GM21526 (cell line): ENCODE measurements at regions not wholly inside any gene's neighbourhood (a gene's known extent, or its start where the extent isn't known, plus 50 kb on each side); places are given as distances from the start of the nearest gene placed in this dataset.
"Not testable (repeated sequence)": the region's sequence is repeated elsewhere in the genome, so short reads cannot be mapped to it uniquely, and the experiment has no call there.

Source experiments
- ATAC-seq: cut with Tn5 transposase; IDR thresholded peaks from one replicate; pipeline ENCODE4 v1.9.1; 2021; ENCODE audit warnings: moderate library complexity; ENCODE audit not compliant: unreplicated experiment, low FRiP score

GRCh38 chr9:96067004-96067403 is 191.5 kb downstream of the ERCC6L2 start:
- no peak for ATAC-seq

GRCh38 chr9:96065482-96066251 is 190.2 kb downstream of the ERCC6L2 start:
- no peak for ATAC-seq

DNA sequence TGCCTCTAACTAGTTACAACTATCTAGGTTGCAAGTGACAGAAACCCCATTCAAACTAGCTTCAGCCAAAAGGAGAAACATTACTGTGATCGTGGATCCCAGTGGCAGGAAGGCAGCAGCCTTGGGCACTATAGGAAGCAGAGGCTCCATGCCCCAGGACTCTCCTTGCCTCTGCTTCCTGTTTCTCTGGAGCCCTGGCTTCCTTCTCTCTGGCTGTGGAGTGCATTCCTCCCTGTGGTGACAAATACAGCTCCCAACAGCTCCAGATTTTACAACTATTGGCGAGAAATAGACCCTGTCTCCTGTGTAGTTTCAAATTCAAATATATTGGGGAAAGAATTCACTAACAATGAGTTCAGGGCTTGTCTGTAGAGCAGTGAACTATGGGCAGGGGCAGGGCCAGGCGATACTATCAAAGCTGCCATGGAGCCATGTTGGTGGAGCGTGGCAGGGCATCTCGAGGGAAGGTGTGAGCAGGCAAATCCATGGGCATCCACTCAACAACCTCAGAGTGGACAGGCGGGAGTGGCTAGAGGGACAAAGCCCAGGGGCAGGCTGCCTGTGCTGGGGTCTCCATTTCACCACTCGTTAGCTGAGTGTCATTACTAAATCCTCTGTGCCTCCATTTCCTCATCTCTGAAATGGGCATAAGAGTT is 189.5 kb downstream of the ERCC6L2 start:
- no peak for ATAC-seq

DNA sequence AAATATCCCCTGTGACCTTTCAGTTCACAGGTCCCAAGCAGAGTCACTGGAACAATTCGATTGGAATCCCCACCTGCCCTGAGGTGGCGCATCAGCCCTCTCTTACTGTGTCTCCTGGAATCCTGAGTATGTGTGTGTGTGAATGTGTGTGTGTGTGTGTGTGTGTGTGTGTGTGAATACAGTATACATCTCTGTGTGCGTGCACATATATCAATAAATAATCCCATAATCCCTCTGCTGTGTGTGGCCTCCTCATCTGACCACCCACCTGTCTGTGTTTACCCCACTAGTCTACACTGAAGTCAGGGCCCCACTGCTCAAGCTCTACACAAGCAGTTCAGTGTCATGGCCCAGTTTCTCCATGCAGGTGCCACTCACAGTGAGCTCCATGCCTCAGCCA is 187.4 kb downstream of the ERCC6L2 start:
- no peak for ATAC-seq

DNA sequence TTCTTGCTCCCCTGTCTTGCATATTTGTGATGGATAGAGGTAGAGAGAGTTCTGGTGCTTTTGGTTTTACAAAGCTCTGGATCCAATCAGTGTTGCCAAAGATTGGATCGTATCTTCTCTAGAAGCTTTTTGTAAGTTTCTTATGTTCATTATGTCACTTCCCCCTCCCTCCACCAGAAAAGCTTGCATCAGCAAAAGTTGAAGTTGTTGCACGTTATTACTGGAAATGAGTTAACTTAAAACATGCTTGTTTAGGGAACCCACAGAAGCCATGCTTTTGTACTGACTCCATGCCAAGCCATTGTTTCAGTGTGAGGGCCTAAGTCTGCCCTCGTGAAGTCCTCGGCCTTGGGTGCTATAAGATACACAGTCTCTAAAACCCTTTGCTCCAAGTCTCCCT is 186.5 kb downstream of the ERCC6L2 start:
- ATAC-seq = no peak

- no peak for ATAC-seq
Observed at GRCh38 chr9:96061293-96061987, 185.9 kb downstream of the ERCC6L2 start.

- ATAC-seq = no peak
Observed at GRCh38 chr9:96058218-96058617, 182.7 kb downstream of the ERCC6L2 start.

GRCh38 chr9:96057155-96057554 is 181.7 kb downstream of the ERCC6L2 start:
- no peak for ATAC-seq

DNA sequence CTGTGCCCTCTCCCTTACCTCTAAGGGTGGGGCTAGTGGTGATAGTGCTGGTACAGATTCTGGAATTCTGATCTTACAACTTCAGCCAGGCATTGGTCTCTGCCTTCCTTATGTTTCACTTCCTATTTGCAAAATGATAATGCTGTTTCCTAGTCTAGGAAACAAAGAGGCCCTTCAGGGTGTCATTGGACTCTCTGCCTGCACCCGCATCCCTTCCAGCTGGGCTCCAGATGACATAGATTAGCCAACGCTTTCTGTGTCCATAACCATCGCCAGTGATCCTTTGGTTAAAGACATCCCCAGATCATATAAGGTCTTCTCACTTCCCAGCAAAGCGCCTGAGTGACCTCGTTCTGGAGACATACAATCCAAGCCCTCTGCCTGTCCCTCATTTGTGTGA is 180.7 kb downstream of the ERCC6L2 start:
- no peak for ATAC-seq

DNA sequence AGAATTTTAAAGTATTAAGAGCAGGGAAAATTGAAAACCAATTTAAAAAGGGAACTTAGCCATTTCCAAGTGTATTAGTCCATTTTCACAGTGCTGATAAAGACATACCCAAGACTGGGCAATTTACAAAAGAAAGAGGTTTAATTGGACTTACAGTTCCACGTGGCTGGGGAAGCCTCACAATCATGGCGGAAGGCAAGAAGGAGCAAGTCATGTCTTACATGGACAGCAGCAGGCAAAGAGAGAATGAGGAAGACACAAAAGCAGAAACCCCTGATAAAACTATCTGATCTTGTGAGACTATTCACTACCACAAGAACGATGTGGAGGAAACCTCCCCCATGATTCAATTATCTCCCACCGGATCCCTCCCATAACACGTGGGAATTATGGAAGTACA is 178.8 kb downstream of the ERCC6L2 start:
- ATAC-seq = not testable (repeated sequence)

DNA sequence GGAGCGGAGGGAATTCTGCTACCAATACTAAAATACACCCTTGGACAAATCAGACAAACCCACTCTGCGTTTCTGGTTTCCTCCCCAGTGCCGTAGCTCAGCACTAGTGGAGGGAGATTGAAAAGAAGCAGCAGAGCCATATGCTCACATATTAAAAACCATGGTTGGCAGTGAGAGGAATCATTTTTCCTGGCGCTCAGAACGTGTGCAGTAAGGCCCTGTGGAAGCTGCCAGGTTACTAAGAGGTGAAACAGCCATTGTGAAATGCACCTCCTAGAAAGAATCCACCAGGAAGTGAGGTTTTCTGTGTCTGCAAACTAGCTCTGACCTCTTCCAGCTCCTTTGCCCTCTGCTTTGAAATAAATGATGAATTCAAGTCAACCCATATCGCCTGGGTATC is 177.2 kb downstream of the ERCC6L2 start:
- ATAC-seq = no peak

DNA sequence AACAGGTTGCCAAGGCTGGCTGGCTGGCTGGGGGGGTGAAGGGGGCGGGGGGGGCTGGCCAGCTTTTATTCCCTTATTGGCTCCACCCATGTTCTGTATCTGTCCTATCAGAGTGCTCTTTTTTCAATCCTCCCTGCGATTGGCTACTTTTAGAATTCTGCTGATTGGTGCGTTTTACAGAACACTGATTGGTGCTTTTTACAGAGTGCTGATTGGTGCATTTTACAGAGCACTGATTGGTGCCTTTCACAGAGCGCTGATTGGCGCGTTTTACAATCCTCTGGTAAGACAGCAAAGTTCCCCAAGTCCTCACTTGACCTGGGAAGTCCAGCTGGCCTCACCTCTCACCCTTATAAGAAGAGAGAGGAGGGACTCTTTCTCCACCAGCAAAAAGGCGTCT is 175.9 kb downstream of the ERCC6L2 start:
- ATAC-seq = no peak

DNA sequence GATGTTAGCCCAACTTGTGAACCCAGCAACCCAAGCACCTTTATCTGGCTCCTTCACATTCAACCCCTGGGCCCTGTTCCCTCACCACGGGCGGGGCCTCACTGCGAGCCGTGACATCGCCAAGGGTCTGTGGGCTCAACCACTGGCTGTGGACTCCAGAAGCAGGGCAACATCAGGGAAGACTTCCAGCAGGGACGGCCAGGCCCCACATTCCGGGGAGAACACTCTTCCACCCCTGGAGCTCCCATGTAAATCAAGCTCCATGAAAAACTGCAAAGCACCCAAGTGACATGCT is 175.3 kb downstream of the ERCC6L2 start:
- no peak for ATAC-seq

DNA sequence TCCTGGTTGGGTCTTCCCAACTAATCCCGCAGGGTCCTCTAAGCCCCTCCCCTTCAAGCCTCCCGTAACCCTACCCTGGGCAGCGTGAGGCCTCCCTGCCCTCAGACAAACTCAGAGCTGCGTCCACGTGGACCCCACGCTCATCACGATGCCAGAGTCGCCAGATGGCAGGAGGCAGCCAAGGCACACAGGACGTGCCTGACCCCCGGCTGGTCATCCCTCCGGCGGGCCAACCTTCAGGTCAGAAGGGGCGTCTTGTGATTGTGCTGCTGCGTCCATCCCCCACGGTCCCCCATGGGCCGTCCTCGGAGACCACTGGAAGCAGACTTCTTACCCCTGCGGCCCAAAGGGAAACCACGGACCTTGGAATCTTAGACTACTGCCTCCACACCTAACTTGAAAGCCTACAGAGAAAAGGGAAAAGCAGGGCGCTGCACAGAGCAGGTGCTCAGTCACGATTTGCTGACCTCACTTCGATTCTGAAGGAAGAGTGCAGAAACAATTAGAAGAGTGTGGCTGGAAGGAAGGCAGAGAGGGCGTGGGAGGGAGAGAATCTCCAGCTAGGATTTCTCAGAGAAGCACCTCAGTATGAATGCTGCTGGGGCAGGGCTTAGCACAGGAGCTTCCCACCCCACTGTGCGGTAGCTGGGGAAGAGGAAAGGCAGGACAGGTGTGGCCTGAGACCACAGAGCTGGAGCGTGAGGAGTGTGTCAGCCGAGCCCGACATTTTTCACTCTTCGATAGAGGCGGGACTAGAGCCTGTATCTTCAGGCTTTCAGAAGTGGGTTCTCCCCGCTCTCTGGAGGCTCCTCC is 174.8 kb downstream of the ERCC6L2 start:
- no peak for ATAC-seq

DNA sequence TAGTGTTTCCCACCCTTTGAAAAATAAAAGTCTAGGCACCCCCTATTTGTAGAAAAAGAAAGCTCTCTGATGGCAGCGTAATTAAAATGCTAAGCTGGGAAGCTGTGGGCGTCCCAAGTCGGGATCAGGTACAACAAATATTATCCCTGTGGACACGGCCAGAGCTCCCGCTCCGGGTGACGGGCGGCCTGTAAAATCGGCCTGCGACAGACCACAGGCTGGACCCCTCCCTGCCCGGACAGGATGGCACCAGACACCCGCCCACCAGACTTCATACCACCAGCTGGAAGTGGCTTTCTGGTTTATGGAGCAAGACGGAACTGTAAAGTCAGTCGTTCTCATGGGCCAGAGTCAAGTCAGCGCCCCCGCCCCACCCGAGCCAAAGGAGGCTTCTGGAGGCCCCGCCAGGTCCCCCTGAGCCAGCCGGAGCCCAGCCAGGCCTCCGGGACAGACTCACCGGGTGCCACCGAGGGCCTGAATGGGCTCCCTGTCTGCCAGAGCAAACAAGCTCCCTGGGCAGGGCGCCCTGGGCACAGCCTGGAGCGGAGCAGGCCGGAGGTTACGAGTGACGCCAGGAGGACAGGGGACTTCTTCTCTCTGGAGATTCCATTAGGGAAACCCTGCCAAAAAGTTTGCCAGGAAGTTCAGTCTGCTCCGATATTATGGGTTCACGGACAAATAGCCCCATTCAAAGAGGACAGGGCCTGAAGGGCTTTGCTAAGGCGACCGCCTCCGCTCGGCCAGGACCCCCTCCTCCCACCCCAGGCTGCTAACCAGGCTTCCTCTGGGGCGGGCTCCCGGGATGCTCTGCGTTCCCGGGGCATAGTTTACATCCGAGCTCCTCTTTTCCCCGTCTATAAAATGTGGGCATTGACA is 173.7 kb downstream of the ERCC6L2 start:
- ATAC-seq = no peak

DNA sequence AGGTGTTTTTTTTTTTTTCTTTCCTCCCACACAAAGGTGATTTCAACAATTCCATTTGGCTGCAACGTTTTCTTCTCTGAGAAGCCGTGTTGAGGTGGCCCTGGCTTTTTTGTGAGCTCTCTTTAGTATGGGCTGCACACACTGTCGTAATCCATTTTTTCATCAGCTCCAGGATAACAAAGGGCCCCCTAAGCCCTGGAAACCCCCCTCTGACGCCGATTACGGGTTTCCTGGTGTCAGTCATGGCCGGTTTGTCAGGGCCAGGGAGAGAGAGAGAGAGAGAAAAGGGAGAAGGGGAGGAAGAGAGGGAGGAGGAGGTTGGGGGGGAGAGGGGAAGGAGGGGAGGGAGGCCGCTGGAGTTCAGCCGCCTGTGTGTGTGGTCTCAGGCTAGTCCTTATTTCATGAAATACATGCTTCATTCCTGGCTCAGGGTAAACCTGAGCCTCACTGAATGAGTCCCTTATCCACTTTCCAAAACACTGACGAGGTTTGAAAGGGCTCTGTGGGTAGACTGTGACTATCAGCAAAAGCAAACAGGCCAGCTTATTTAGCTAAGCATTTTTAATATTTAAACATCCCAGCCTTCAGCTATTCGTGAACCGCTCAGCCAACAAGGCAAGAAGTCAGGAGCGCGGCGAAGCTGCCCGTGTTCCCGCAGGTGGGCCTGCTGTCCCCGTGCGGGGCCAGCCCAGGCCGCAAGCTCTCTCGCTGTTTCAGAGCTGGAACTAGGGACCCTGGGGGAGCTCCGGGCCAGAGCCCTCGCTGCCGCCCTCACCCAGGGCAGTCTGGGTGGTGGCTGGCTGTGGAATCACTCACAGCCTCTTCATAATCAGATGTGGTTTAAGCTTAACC is 172.8 kb downstream of the ERCC6L2 start:
- ATAC-seq = no peak

GRCh38 chr9:96047741-96048103 is 172.2 kb downstream of the ERCC6L2 start:
- ATAC-seq = no peak

DNA sequence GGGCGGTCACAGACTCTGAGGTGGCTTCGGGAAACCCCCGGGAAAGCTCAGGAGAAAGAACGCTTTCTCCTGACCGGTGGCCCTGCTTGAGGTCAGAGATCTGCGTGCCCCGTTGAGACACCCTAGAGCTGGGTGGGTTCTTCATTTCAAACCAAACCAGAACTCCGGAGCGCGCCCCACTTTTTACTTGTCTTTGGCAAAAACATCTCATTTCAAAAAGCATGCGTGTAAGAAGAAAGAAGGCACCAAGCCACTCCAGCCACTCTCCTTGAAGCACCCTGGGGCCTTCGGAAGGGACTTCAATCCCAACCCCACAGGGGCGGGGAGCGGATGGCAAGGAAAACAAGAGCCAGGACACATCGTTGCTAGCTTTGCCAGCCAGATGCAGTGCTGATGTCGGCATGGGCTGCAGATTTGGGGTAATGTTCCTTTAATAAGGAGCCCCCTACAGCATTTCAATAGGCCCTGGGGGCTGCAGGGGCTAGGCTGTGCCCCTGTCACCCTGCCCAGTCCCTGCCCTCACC is 171.7 kb downstream of the ERCC6L2 start:
- ATAC-seq = no peak

GRCh38 chr9:96045811-96046210 is 170.3 kb downstream of the ERCC6L2 start:
- ATAC-seq = no peak
